AG09309 (cell line): ENCODE measurements at regions not wholly inside any gene's neighbourhood (a gene's known extent, or its start where the extent isn't known, plus 50 kb on each side); places are given as distances from the start of the nearest gene placed in this dataset.

Experiments used
- DNase-seq: peaks from one replicate; pipeline ENCODE4 v3.0.0-alpha.2; 2010; ENCODE audit warnings: low read depth
- H3K4me3 ChIP-seq: 2 replicates; pipeline ENCODE4 v1.5.1; 2011; ENCODE audit warnings: mild to moderate bottlenecking, low read depth, low read length, moderate library complexity; ENCODE audit not compliant: control insufficient read depth
- CTCF ChIP-seq: IDR thresholded peaks from 2 replicates; pipeline ENCODE4 v1.5.1; 2011; ENCODE audit warnings: mild to moderate bottlenecking, low read depth, low read length, inconsistent platforms; ENCODE audit not compliant: insufficient read depth, control insufficient read depth; ENCODE audit errors: missing control alignments

DNA sequence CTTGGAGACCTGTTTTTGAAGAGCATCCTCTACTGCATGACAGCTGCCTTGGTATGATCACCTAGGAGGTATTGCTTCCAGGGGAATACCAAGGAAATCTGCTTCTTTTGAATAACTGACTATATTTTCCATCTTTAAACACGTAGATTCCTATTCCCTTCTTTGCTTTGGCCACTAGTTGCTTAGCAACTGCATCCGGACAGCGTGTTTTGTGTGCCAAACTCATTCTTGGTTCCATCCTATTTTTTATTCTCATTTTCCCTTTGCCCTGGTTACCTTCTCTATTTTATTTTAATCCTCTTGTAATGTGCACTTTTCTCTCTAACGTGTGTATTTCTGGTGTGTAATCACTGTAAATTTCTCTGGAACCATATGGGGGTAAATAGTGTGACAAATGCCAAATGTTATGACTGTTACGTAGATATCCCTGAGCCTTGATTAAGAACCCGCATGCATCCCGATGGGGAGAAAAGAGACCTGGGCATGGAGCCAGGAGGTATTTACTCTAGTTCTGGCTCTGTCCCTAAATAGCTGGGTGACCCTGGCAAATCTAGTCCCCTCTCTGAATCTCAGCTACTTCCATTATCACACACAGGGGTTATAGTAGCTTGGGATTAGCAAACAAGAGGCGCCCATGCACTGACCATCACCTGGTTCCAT, 241.7 kb downstream of the MIAT start:
- TF ChIP-seq CTCF, result no peak
- H3K4me3 ChIP-seq, result no peak overlapping the region
- no peak for DNase-seq

DNA sequence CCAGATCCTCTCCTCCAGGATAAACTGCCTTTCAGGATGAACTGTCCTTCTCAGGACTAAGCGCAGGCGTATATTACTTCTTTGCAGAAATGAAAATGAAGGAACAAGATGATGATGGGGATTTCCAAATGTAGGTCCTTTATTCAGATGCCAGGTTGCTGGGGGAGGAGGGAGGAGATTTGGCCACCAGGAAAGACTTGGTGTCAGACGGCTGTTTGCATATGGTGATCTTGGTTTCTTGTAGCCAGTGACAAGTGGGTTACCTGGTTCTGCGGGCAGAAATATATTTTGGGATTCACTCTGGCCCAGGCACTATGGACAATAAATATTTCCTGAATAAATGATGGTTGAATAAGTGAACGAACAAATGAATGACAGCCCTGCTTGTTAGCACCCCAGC, 243.4 kb downstream of the MIAT start:
- TF ChIP-seq CTCF, result no peak
- H3K4me3 ChIP-seq, result no peak overlapping the region
- no peak for DNase-seq

- H3K4me3 ChIP-seq, result no peak overlapping the region
- DNase-seq, result no peak
- TF ChIP-seq CTCF, result no peak
These were observed 243.9 kb downstream of the MIAT start for GRCh38 chr22:26901198-26901816.

DNA sequence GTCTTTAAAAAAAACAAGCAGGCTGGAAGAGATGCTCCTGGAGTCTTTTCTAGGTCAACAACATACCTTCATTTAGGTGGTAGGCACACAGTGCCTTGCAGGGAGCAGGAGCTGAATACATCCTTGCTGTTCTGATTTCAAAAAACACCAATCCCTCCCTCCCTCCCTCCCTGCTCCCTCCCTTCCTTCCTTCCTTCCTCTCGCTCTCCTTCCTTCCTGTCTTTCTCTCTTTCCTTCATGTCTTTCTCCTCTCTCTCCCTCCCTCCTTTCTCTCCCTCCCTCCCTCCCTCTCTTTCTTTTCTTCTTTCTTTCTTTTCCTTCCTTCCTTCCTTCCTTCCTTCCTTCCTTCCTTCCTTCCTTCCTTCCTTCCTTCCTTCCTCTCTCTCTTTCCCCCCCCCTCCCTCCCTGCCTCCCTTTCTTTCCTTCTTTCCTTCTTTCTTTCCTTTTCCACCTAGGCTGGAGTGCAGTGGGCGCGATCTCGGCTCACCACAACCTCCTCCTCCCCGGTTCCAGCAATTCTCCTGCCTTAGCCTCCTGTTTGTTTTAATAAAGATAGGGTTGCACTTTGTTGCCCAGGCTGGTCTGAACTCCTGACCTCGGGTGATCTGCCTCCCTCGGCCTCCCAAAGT, 245.1 kb downstream of the MIAT start:
- TF ChIP-seq CTCF, result no peak
- DNase-seq, result no peak
- H3K4me3 ChIP-seq, result no peak overlapping the region

- H3K4me3 ChIP-seq, result no peak overlapping the region
- DNase-seq, result no peak
- no peak for TF ChIP-seq CTCF
These were observed 245.9 kb downstream of the MIAT start for GRCh38 chr22:26903030-26903856.

- TF ChIP-seq CTCF, result no peak
- DNase-seq, result no peak
- no peak overlapping the region for H3K4me3 ChIP-seq
These were observed 247.1 kb downstream of the MIAT start for GRCh38 chr22:26904483-26904882.
